GM10266 (cell line): ENCODE measurements at regions not wholly inside any gene's neighbourhood (a gene's known extent, or its start where the extent isn't known, plus 50 kb on each side); places are given as distances from the start of the nearest gene placed in this dataset.
"Not testable (repeated sequence)": the region's sequence is repeated elsewhere in the genome, so short reads cannot be mapped to it uniquely, and the experiment has no call there.

Experiments
- DNase-seq: peaks from one replicate; pipeline ENCODE4 v3.0.0; 2012; ENCODE audit errors: extremely low spot score
- TF ChIP-seq, protein P1 (sequence below): IDR thresholded peaks from 2 replicates; pipeline ENCODE4 v1.5.1; 2012; ENCODE audit warnings: mild to moderate bottlenecking, low read depth; ENCODE audit not compliant: control insufficient read depth, insufficient read depth; ENCODE audit errors: missing control alignments

DNA sequence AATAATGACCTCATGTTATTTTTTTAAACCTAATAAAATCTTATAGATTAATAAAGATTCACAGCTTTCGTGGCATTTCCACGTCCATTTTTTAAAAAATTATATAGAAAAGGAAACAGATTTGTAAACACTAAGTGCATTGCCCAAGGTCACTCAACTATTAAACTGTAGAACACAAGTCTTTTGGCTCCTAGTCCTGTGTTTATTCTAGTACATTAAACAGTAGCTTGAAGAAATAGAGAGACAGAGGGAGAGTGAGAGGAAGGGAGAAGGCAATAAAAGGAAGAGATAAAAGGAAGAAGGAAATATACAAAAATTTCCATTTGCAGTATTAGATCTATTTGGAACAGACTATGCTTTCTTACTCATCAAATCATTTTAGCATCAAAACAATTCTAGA is 586.7 kb upstream of the CITED2 start:
- DNase-seq: no peak
- TF ChIP-seq, protein P1, sequence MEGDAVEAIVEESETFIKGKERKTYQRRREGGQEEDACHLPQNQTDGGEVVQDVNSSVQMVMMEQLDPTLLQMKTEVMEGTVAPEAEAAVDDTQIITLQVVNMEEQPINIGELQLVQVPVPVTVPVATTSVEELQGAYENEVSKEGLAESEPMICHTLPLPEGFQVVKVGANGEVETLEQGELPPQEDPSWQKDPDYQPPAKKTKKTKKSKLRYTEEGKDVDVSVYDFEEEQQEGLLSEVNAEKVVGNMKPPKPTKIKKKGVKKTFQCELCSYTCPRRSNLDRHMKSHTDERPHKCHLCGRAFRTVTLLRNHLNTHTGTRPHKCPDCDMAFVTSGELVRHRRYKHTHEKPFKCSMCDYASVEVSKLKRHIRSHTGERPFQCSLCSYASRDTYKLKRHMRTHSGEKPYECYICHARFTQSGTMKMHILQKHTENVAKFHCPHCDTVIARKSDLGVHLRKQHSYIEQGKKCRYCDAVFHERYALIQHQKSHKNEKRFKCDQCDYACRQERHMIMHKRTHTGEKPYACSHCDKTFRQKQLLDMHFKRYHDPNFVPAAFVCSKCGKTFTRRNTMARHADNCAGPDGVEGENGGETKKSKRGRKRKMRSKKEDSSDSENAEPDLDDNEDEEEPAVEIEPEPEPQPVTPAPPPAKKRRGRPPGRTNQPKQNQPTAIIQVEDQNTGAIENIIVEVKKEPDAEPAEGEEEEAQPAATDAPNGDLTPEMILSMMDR: no peak

DNA sequence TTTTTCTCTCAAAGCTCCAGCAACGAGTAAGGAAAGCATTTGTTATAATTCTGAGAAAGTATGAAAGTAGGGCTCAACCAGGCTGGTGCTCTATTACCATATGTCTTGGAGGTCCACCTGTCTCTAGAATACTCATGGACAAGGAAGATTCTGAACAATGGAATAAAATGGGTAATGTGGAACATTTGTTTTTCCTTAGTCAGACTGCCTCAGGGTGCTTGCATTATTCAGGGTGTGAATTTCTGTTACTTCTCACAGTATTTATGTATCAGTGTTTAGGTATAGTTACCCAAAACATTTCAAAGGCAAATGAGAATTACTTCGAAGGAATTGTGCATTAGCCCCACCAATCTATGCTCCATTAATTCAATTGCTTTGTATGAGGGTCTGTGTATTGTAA is 586.2 kb upstream of the CITED2 start:
- TF ChIP-seq, protein P1: no peak
- DNase-seq: no peak

DNA sequence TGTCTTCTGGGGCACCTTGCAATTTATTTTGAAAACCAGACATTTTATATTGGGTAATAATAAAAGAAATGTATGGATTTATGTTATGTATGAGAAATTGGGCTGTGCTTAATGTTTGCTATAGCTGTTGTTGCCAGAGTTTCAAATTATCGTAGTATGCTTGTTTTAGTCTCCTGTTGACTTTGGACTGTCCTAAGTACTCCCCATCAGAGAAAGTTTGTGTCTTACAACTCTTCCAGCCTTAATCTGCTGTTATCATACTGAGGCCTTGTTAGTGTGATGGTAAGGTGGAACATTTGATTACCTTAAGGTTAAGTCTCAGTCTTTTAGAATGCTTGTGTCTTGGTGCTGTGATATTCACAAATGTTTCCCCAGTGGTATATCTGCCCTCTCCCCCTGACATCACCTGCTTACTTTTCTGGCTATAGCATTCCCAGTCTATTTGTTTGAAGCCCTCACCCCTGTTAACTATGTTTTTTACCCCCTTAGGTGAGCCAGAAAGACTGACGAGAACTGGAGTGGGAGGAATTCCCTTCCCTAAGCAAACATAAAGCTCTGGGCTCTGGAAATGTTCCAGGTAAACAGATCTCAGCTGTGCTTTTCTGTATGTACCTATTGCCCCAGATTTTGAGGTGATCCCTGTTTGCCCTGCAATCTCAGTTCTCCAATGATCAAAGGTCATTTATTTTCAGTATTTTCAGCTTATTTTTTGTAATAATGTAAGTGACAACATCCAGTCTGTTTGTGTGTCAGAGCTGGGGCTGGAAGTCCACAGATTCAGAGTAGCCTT is 581.1 kb upstream of the CITED2 start:
- TF ChIP-seq, protein P1: no peak
- no peak for DNase-seq

DNA sequence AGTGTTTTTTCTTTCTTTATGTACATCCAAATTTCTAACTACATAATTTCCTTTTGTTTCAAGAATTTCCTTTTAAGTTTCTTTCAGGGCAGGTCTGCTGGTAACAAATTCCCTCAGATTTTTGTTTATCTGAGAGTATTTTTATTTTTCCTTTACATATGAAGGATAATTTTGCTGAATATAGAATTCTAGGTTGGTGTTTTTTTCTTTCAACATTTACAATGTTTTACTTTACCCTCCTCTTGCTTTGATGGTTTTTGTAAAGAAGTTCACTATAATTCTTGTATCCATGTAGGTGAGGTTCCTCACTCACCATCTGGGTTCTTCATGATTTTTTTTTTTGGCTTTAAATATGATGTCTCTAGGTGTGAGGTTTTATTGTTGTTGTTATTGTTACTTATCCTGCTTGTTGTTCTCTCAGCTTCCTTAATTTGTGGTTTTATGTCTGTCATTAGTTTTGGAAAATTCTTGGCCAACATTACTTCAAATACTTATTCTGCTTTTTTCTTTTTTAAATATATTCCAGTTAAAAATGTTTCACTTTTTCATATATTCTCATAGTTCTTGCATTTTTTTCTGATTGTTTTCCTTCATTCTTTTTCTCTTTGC is 580.1 kb upstream of the CITED2 start:
- TF ChIP-seq, protein P1: no peak
- DNase-seq: no peak

DNA sequence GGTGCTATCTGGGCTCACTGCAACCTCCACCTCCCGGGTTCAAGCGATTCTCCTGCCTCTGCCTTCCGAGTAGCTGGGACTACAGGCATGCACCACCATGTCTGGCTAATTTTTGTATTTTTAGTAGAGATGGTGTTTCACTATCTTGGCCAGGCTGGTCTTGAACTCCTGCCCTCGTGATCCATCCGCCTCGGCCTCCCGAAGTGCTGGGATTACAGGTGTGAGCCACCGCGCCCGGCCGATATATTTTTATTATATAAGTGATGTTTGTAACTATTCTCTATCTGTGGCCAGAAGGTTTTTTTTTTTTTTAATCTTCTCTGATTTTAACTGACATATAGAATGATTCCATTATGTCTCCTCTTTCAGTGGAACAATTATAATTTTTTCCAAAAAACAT is 579.3 kb upstream of the CITED2 start:
- not testable (repeated sequence) for DNase-seq

DNA sequence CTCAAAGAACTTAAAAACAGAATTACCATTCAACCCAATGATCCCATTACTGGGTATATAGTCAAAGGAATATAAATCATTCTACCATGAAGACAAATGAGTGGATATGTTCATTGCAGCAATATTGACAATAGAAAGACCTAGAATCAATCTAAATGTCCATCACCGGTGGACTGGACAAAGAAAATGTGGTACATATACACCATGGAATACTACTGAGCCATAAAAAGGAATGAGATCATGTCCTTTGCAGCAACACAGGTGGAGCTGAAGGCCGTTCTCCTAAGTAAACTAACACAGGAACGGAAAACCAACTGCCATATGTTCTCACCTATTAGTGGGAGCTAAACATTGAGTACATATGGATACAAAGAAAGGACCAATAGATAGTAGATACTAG is 576.7 kb upstream of the CITED2 start:
- TF ChIP-seq, protein P1: no peak
- DNase-seq: no peak

DNA sequence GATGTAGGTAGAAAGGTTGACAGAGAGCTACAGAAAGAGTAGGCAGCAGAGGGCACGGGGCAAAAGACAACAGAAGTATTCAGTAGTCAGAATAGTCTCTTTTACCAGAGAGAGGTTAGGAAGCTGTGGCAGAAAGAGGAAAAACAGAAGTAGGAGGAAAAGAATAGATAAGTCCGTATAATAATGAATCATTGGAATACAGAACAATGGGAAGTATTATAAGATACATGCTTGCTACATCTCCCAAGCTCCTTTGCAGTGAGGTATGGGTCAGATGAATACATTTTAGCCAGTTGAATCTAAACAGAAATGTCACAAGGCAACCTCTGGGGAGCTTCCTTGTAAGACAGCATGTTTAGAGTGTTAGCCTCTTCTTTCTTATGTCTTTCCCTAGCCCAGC is 570.5 kb upstream of the CITED2 start:
- TF ChIP-seq, protein P1: no peak

More for the DNA sequence above, 570.5 kb upstream of the CITED2 start:
- no peak for DNase-seq
